Neural progenitor cell (in vitro differentiated cells): ENCODE measurements at regions not wholly inside any gene's neighbourhood (a gene's known extent, or its start where the extent isn't known, plus 50 kb on each side); places are given as distances from the start of the nearest gene placed in this dataset.

Experiments used
- DNase-seq: peaks from one replicate; pipeline ENCODE4 v3.0.0-alpha.2; 2016; ENCODE audit warnings: low spot score
- H2AFZ ChIP-seq: fragments of 200-600 bp; sonication (generic); replicated peaks from 2 replicates; pipeline ENCODE4 v1.6.1; 2016; ENCODE audit warnings: antibody characterized with exemption
- H3F3A ChIP-seq: fragments of 200-600 bp; sonication (generic); 2 replicates; pipeline ENCODE4 v1.6.1; 2016; ENCODE audit warnings: antibody characterized with exemption, low read depth
- H3K27ac ChIP-seq: fragments of 200-600 bp; sonication (generic); 2 replicates; pipeline ENCODE4 v1.5.1; 2016; ENCODE audit warnings: mild to moderate bottlenecking
- H3K27me3 ChIP-seq: fragments of 200-600 bp; sonication (generic); 2 replicates; pipeline ENCODE4 v1.6.1; 2016; ENCODE audit warnings: mild to moderate bottlenecking, moderate library complexity
- H3K36me3 ChIP-seq: fragments of 200-600 bp; sonication (generic); 2 replicates; pipeline ENCODE4 v1.5.1; 2016
- H3K4me1 ChIP-seq: fragments of 200-600 bp; sonication (generic); 2 replicates; pipeline ENCODE4 v1.6.1; 2016; ENCODE audit warnings: mixed run types
- H3K4me2 ChIP-seq: fragments of 200-600 bp; sonication (generic); 2 replicates; pipeline ENCODE4 v1.6.1; 2016
- H3K4me3 ChIP-seq: fragments of 200-600 bp; sonication (generic); 2 replicates; pipeline ENCODE4 v1.5.1; 2016
- H3K79me2 ChIP-seq: fragments of 200-600 bp; sonication (generic); 2 replicates; pipeline ENCODE4 v1.6.1; 2016; ENCODE audit warnings: low read depth
- H3K9ac ChIP-seq: fragments of 200-600 bp; sonication (generic); 2 replicates; pipeline ENCODE4 v1.6.1; 2016
- H3K9me3 ChIP-seq: fragments of 200-600 bp; sonication (generic); 2 replicates; pipeline ENCODE4 v1.5.1; 2016; ENCODE audit warnings: low read depth
- H4K20me1 ChIP-seq: fragments of 200-600 bp; sonication (generic); 2 replicates; pipeline ENCODE4 v1.6.1; 2016; ENCODE audit warnings: low read depth
- H3K27ac Mint-ChIP-seq: 3 replicates; pipeline ENCODE4 v1.8.0; 2021; ENCODE audit warnings: mixed read lengths
- H3K27me3 Mint-ChIP-seq: 2 replicates; pipeline ENCODE4 v1.8.0; 2022; ENCODE audit warnings: low read depth, mild to moderate bottlenecking, inconsistent platforms, moderate library complexity, mixed read lengths; ENCODE audit not compliant: insufficient read depth
- H3K36me3 Mint-ChIP-seq: 3 replicates; pipeline ENCODE4 v1.8.0; 2021; ENCODE audit warnings: mixed read lengths
- H3K4me1 Mint-ChIP-seq: 3 replicates; pipeline ENCODE4 v1.8.0; 2021; ENCODE audit warnings: mixed read lengths
- H3K4me3 Mint-ChIP-seq: 3 replicates; pipeline ENCODE4 v1.8.0; 2021; ENCODE audit warnings: mild to moderate bottlenecking, moderate library complexity, mixed read lengths
- H3K9me3 Mint-ChIP-seq: 3 replicates; pipeline ENCODE4 v1.8.0; 2020; ENCODE audit warnings: mixed read lengths
- EZH2 ChIP-seq: fragments of 200-600 bp; sonication (generic); IDR thresholded peaks from 2 replicates; pipeline ENCODE4 v1.6.1; 2017; ENCODE audit warnings: antibody characterized with exemption, mild to moderate bottlenecking, moderate library complexity
- EZH2phosphoT487 ChIP-seq: fragments of 200-600 bp; sonication (generic); IDR thresholded peaks from 2 replicates; pipeline ENCODE4 v1.6.1; 2017; ENCODE audit warnings: antibody characterized with exemption
- TF ChIP-seq, protein P1 (sequence below): fragments of 200-600 bp; sonication (generic); IDR thresholded peaks from 2 replicates; pipeline ENCODE4 v1.5.1; 2017; ENCODE audit warnings: antibody characterized with exemption, mild to moderate bottlenecking

DNA sequence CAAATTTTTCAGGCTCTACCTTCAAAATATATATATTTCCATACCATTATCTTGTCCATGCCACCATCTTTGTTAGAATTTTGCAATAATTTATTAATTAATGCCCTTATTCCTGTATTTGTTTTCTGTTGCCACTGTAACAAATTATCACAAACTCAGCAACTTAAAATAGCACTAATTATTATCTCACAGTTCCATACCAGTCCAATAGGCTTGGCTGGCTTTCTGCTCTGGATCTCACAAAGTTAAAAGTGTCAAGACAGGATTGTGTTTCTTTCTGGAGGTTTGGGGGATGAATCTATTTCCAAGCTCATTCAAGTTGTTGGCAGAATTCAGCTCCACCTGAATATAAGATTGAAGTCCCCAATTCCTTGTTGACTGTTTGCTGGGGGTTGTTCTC lies 58.6 kb upstream of the SLC38A4 start:
- Histone ChIP-seq H3K4me3 (no peak overlapping the region), H2AFZ (no peak overlapping the region), H3K4me2 (no peak overlapping the region), H3K9me3 (no peaks in the 10 kb centered on the region), H3K4me1 (no peaks in the 10 kb centered on the region), H3F3A (no peaks in the 10 kb centered on the region), H3K9ac (no peak overlapping the region), H4K20me1 (no peaks in the 10 kb centered on the region), H3K27me3 (no peaks in the 10 kb centered on the region), H3K36me3 (no peaks in the 10 kb centered on the region), H3K79me2 (no peaks in the 10 kb centered on the region), H3K27ac (no peak overlapping the region)
- Mint-ChIP-seq H3K27ac (no peak overlapping the region), H3K27me3 (no peaks in the 10 kb centered on the region), H3K4me1 (no peaks in the 10 kb centered on the region), H3K4me3 (no peak overlapping the region), H3K36me3 (no peaks in the 10 kb centered on the region), H3K9me3 (no peaks in the 10 kb centered on the region)
- DNase-seq: no peak
- TF ChIP-seq EZH2 (no peak), EZH2phosphoT487 (no peak)
- TF ChIP-seq, protein P1, sequence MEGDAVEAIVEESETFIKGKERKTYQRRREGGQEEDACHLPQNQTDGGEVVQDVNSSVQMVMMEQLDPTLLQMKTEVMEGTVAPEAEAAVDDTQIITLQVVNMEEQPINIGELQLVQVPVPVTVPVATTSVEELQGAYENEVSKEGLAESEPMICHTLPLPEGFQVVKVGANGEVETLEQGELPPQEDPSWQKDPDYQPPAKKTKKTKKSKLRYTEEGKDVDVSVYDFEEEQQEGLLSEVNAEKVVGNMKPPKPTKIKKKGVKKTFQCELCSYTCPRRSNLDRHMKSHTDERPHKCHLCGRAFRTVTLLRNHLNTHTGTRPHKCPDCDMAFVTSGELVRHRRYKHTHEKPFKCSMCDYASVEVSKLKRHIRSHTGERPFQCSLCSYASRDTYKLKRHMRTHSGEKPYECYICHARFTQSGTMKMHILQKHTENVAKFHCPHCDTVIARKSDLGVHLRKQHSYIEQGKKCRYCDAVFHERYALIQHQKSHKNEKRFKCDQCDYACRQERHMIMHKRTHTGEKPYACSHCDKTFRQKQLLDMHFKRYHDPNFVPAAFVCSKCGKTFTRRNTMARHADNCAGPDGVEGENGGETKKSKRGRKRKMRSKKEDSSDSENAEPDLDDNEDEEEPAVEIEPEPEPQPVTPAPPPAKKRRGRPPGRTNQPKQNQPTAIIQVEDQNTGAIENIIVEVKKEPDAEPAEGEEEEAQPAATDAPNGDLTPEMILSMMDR: no peak

DNA sequence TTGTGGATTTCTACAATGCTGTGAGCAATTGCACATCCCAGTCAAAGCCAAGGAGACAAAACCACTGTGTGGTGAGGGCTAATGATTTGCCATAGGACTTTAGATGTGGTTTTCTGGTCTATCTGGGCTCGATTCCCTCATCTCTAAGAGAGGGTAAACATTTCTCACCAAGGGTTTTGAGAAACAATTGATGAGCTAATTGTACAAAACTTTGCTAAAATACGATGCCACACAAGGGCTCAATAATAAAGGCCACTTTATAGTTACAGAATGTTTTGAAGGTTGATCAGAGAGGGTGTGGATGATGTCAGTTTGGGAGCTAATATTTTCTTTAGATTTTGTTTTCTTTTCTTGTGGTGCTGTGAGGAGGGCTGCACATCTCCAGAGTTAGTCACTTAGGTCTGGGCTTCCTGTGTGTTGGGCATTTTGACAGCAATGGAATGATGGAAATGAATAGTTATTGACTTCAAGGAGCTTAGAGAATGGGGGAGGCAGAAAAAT lies 60.8 kb upstream of the SLC38A4 start:
- no peaks in the 10 kb centered on the region for H4K20me1 ChIP-seq
- no peak overlapping the region for H2AFZ ChIP-seq
- no peaks in the 10 kb centered on the region for H3K36me3 ChIP-seq
- Mint-ChIP-seq H3K4me1 (no peaks in the 10 kb centered on the region), H3K9me3 (no peaks in the 10 kb centered on the region), H3K36me3 (no peaks in the 10 kb centered on the region), H3K27me3 (no peaks in the 10 kb centered on the region), H3K4me3 (no peak overlapping the region), H3K27ac (no peak overlapping the region)
- H3K79me2 ChIP-seq: no peaks in the 10 kb centered on the region
- DNase-seq: no peak
- no peaks in the 10 kb centered on the region for H3K9me3 ChIP-seq
- no peaks in the 10 kb centered on the region for H3K4me1 ChIP-seq
- no peak overlapping the region for H3K9ac ChIP-seq
- H3K4me2 ChIP-seq: no peak overlapping the region
- TF ChIP-seq, protein P1: no peak
- TF ChIP-seq EZH2phosphoT487 (no peak), EZH2 (no peak)
- H3K27me3 ChIP-seq: no peaks in the 10 kb centered on the region
- H3K27ac ChIP-seq: no peak overlapping the region
- no peak overlapping the region for H3K4me3 ChIP-seq
- no peaks in the 10 kb centered on the region for H3F3A ChIP-seq

DNA sequence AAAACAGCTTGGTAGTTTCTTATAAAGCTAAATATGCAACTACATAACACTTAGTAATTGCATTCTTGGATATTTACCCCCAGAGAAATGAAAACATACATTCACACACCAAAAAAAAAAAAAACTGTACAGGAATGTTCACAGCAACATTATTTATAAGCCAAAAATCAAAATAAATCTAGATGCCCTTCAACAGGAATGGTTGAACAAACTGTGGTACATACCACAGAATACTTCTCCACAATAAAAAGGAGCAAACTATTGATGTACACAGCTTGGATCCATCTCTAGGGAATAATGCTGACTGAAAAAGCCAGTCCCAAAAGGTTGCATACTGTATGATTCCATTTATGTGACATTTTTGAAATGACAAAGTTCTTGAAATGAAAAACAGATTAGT lies 62.1 kb upstream of the SLC38A4 start:
- Histone ChIP-seq H4K20me1 (no peaks in the 10 kb centered on the region), H3K4me2 (no peak overlapping the region), H3F3A (no peaks in the 10 kb centered on the region), H2AFZ (no peak overlapping the region), H3K79me2 (no peaks in the 10 kb centered on the region), H3K36me3 (no peaks in the 10 kb centered on the region), H3K9me3 (no peaks in the 10 kb centered on the region), H3K4me3 (no peak overlapping the region), H3K4me1 (no peaks in the 10 kb centered on the region), H3K27ac (no peak overlapping the region), H3K9ac (no peak overlapping the region), H3K27me3 (no peaks in the 10 kb centered on the region)
- Mint-ChIP-seq H3K4me3 (no peak overlapping the region), H3K27me3 (no peaks in the 10 kb centered on the region), H3K9me3 (no peaks in the 10 kb centered on the region), H3K27ac (no peak overlapping the region), H3K36me3 (no peaks in the 10 kb centered on the region), H3K4me1 (no peaks in the 10 kb centered on the region)
- TF ChIP-seq EZH2 (no peak), EZH2phosphoT487 (no peak)
- TF ChIP-seq, protein P1: no peak
- no peak for DNase-seq
